NCI-H748 treated with DMSO at 0.1 percent for 48 hours (cell line): ENCODE measurements at regions not wholly inside any gene's neighbourhood (a gene's known extent, or its start where the extent isn't known, plus 50 kb on each side); places are given as distances from the start of the nearest gene placed in this dataset.
A peak's percentile ranks its signal among the peaks of the same experiment; 100 is the strongest.

Experiments used
- DNase-seq: peaks from one replicate; lab custom pipeline; 2025; lab: John Stamatoyannopoulos, UW

DNA sequence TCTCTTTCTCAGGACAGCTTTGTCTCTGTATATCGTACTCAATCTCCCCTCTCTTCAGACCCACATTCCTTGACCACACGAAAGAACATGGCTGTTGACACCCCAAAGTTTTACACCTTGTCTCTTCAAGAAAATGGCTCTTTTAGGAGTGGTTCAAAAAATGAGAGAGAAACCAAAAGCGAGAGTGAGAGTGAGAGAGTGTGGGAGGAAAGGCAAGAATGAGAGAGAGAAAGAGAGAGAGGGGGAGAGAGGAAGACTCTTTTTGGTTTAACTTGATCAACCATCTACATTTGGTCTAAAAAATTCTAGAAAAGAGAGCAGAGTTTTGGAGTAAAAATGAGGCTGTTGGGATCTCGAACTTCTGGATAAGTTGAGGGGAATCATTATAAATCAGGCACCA is 581.8 kb upstream of the WWC1 start:
- no peak for DNase-seq

DNA sequence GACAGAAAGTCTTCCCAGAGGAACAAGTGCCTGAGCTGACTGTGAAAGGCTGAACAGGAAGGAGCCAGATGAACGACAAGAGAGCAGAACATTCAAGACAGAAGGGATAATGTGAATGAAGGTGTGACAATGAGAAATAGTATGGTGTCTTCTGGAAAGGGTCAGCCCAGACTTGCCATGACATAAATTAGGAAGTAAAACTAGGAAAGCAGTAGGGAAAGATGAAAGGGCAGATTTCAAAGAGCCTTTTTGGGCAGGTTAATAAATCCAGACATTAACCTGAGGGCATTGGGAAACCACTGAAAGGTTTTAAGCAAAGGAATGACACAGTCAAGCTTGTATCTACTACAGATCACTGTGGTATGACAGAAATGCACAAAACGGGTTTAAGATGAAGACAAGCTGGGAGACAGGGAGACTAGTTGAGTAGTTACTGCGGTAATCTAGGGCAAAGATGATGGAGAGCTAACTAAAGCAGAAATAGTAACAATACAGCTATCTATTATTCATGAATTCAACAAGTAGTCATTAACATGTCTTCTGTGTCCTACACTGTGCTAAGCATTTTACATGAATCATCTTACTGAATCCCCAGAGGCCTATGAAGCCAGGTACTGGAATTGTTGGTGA is 580.9 kb upstream of the WWC1 start:
- DNase-seq, result no peak

DNA sequence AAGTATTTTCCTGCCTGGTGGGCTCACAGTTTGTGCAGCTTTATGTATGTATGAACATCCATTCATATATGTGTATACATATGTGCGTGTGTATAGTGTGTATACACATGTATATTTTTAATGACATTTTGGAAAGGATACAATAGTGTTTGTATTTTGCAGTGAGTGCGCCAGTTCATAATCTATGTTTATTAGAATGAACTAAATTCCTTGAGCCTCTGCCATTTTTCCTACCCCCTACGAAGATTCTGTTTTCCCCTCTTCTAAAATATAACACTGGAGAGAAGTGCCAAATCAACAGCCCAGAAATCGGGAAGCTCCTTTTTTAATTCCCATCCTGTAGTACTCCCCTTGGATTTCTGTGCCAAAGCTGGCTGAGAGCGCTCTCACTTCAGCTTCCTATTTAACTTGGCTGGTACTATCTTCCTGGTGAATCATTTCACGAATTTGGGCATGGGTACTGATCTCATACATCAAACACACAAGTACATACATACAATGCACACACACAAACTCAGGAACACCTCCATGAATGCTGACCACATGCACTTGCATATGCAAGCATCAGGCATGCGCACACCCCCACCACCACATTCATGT is 578.4 kb upstream of the WWC1 start:
- DNase-seq, result no peak

DNA sequence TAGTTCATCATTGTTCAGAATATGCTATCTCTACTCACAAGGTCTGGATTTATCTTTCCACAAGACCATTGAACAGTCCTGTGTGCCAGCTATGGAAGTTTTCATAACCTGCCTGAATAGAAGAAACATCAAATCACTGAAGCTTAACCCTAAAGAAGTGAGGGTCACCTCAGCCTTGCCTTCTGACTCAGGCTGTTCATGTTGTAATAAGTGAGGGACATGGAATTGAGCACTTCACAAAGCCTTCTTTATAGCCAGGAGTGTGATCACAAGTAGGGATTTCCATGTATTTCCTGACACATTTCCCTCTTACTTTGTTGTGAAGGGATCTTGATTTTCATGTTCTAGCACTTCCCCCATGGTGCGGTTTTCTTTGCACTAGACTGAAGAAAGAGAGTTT is 577.5 kb upstream of the WWC1 start:
- DNase-seq, result no peak

DNA sequence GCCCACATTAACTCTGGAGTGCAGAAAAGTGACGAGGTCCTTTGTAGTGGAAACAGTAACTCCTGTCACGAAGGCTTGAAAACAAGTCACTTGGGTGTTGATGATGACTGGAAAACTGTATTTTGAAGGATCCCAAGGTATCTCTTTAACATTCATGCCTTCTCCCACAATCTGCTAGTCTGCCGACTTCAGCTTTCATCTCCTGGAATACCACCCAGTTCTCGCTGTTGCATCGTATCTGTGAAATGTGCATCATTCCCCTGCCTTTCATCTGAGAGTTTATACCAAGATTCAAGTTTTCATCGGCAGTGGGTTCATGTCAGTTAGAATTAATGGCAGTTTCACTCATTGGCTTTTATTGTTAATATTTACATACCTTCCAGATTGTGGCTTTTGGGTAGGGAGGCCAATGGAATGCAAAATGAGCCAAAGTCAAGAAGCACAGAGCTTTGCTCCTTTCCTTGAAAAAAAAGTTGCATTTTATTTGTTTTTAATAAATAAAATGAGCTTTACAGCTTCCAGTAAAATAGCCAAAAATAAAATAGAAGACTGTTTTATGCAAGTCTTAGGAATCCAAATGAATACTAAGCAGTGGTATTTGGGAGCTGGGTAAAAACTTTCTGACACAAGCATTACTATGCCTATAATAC is 575.2 kb upstream of the WWC1 start:
- DNase-seq, result no peak

DNA sequence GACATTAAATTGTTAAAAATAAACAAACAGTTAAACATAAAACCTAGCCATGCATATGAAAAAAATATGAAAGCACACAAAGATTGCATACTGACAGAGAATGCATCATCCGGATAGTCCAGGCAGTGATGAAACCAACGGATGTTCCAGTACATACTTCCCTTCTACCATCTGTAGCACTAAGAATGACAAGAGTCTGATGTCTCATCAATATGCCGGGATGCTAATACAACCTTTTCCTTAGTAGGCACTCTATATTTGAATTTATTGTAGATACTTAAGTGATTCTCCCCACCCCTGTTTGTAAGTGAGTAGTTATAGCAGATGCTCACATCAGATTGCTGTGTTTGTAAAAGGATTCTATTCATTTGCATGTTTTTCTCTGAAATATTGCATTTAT is 571.2 kb upstream of the WWC1 start:
- no peak for DNase-seq

DNA sequence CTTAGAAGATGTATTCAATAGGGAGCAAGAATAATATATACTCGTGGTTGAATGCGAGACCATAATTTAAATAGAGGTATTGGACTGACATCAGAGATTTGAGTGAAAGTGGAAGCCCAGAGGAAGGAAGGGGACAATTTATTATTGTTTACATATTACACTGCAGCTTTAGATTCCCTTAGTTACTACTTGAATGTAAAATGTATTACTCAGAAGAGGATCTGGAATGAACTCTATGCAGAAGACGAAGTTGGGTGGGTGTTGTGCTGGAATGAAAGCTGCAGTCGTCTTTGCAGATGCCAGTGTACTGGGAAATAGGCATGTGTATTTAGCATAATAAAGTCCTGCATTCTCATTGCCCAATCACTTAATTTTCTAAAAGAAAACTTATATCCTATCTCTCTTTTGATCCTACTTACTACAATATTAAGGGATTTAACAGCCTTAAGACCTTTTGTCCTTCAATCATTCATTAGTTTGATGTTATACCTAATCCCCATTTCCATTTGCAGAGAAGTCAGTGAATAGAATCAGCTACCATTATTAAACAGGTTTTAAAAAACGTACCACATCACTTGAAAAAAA is 570.7 kb upstream of the WWC1 start:
- DNase-seq, result no peak

DNA sequence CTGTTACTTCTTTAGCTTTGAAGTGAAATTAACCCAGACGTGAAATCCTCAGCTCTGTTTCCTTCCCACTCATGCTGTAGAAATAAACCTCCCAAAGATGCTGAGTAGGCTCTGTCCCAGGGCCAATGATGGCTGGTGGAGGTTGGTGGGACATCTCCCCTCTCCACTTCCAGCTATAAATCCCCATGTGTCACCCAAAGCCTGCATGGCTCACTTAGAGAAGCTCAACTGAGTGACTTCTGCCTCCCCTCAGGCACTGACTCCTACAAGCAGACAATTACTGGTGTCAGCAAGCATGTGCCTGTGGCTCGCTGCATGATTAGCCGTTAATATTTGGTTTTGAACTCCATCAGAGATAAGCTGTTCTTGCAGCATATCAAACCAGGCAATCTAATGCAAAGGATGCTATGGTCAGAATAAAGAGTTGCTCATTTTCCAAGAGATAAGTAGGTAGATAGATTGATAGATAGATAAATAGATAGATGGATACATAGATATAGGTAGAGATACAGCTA is 569.5 kb upstream of the WWC1 start:
- DNase-seq, result no peak

DNA sequence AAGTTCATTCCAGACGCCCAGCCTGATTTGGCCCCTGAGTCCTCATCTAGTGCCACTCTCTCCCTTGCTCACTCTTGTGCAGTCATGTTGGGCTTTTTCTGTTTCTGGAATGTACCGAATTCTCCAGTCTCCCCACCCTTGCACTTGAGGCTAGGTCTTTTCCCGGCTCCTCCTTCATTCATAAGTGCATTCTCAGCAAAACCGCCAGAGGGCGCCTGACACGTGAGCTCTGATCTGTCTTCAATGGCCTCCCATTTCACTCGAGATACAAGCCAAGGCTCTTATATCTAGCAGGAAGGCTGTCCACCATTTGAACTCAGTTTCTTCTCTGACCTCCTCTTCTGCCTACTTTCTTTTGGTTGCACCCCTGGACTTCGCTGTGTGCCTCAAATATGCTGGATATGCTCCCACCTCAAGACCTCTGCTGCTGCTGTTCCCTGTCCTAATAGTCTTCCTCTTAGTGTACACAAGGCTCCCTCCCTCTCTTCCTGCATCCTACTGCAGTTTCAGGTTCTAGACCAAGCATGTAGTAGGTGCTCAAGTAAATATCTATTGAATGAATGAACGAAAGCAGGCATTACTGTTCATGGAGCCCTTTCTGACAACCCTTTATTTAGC is 568.1 kb upstream of the WWC1 start:
- peak; percentile 54 for DNase-seq

DNA sequence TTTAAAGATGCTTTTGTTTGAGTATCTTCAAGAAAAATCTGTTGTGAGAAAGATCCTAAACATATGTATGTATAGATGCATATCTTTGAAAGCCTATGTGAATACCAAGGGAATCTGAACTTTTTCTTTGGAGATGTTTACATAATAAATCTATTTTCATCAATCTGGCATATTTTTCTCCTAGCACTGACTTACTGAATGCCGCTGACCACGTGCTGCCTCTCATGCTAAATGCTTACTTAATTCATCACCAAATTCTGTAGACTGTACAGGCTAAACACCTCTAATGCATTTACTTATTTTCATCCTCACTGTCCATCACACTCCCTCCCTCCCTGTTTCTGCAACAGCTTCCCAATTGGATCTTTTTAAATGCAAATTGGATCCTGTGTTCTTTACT is 566.2 kb upstream of the WWC1 start:
- no peak for DNase-seq

DNA sequence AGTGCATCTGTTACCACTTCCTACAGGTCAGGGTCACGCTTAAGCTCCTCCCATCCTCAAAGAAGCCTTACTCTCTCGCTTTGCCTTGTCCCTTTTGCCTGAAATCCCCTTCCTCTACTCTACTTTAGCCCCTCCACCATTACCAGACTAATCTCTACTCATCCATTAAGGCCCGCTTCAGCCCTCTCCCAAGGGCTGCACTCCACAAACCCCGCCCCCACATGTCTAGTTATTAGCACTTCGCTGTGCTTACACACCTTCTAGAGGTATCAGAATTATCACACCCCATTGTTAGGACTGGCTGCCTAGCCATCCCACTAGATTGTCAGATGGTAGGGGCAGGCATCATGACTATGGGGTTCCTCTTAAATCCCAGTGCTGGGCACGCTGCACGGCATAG is 565.7 kb upstream of the WWC1 start:
- DNase-seq, result no peak

DNA sequence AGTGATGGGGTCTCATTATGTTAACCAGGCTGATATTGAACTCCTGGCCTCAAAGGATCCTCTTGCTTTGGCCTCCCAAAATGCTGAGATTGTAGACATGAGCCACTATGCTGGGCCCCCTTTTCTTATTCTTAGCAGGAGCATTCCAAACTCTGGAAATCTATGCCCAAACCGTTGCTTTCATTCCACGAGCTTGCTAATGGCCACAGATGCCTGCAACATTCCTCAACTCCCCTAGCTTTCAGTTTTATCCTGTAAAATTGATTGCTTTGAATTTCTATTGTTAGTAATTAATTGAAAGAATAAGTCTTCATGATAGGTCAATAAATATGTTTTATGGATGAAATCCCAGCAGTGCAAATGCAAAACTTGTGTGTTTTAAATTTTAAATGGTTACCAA is 564.8 kb upstream of the WWC1 start:
- DNase-seq, result no peak

DNA sequence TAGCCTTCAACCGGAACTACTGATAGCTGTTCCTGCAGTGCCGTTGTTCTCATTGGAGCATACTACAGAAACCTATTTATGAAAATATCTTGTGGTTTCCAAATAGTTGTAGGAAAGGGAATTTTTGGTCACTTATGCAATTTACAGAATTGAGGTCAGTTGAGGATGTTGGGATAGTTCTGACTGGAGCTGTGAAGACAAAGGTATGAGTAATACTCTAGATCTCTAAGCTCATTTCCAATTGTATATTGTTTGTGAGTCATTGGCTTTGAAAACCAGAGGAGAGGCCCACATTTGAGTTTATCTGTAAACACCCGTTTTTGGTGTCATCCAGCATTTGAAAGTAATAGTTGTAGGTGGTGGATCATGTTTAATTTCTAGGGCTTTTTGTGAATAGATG is 561.3 kb upstream of the WWC1 start:
- no peak for DNase-seq

DNA sequence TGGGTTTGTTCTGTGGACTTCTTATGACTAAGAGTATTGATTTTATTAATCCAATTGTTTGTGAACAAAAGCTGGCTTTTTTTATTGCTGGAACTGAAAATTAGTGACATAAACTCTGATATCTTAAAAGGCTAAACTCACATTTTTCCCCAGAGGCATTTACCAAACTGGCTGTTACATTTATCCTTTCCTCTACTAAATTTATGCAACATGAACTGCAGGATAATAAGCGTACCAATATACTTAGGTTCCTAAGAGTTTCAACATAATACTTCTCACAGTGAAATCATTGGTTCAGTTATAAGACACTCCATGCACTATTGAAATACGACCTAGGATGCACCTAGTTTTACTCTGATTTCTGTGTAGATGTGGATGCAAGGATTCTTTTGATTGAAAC is 560.8 kb upstream of the WWC1 start:
- no peak for DNase-seq

DNA sequence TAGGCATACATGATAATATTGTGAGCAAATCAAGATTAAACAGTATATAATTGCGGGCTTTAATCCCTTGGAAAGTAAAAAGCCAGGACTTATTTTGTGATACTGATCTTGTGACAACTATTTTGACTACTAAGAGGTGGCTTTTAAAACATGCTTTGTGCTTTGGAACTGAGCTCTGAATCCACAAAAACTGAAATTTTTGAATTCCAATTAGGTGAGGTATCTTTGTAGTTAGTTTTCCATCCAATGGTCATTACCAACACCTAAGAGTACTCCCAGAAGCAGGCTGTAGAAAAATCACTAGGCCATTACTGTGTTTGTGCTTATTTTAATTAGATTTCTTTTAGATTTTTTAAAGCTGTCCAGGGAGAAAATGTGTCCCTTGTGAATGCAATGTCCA is 559.5 kb upstream of the WWC1 start:
- DNase-seq, result no peak

DNA sequence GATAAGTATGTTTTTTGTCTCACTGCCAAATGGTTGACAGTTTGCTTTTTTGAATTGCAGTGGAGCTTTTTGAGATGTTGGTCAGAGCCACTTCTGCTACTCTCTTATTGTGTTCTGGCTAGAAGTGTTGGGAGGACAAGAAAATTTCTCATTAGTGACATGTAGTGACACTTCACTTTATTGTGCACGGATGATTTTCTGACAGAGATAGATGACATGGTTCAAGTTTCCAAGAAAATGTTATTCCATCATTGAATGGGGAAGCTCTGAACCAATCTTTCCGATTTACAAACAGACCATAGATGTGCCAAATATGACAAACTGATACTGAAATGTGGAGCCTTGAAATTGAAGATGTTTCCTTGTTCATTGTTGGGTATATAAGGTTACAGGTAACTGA is 558.9 kb upstream of the WWC1 start:
- DNase-seq, result no peak

DNA sequence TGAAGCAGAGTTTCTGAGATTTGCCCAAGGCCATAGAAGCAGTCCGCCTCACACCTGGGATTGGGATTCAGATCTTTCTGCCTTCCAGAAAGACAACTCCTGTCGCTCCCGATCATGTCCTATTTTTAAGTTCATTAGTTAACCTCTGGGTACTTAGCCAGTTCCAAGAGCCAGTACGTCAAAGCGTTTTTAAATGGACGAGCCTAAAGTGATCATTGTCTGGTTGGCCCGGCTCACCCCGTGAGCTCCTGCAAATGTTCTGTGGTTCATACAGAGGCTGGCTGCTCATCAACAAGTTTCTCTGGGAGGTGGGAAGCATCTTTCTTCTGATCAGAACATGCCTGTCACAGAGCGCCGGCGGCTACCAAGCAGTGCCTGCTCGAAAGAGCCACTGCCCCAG is 554.5 kb upstream of the WWC1 start:
- DNase-seq, result no peak

DNA sequence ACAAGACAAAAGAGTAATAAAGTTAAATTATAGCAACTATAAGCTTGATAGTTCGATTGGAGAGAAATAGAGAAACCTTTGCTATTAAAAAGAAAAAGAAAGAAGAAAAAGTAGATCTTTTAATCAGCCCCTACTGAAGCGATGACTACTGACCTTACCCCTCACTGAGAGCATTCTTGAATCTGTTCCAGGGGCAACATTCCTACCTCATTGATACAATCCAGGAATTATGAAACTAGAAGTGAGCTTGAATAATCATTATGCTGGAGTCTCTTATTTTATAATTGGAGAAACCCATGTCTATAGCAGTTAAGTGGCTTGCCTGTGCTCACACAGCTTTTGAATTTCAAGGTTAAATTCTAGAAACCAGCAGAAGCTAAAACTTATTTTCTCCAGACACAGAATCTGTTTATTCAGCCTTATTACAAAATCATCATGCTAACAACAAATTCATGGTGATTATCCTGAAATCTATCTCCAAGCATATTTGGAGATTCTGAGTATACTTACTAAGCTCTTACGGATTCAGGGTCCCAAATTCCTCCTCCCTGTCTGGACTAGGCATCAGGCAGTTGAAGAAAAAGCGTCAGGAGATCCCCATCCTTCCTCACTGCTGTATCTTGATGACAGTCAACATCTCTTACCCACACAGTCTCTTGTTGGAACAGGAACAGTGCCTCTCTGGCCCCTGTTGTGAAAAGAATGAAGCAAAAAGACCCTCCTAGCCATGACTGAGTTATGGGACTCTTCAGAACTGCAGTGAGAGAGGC is 547.6 kb upstream of the WWC1 start:
- no peak for DNase-seq

DNA sequence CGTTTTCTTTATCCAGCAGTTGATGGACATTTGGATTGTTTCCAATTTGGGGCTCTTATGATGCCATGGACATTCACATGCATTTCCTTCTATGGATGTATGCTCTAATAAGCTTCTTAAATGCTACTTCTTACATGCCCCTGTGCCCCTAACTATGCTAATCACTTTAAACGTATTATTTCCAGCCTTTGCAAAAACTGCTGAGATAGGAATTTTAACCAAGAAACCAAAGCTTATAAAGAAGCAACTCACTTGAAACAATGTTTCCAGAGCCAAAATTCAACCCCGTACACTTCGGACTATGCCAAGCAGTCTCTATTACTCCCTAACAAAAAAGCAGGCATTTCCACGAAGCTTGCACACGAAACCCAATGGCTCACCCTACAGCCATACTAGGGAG is 545.6 kb upstream of the WWC1 start:
- DNase-seq, result no peak

DNA sequence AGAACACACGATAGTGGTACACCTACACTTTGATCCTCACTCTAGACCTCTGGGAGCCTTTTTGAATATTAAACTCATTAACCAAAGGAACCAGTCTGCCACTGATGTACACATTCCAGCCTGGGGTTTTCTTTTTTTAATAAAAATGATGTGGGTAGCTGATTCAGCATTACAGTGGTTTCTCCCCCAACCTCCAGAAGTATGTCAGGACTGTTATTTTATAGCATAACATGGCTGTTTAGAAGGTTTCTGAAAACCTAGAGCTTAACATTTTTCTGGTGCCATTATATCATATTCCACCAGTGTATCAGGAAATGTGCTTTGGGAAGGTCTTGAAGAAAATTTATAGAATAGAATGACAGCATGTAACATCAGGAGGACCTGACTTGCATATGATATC is 540.9 kb upstream of the WWC1 start:
- no peak for DNase-seq

DNA sequence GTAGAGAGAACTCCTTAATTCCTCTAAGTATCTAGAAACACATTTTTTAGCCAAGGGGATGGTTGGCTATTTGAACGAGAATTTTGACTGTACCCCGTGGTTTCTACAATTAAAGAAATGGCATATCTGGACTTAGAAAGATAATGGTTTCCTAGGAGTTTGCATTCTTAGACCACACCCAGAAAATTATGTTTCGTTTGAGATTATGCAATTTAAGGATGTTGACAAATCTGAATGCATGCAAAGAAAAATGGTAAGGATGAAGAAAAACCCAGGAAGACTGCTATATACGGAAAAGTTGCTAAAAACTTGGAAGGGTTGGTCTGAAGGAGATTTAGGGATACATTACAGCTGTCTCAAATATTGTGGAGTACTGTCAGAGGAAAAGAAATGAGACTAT is 538.5 kb upstream of the WWC1 start:
- DNase-seq, result no peak
